DLD1 (cell line): ENCODE measurements at regions not wholly inside any gene's neighbourhood (a gene's known extent, or its start where the extent isn't known, plus 50 kb on each side); places are given as distances from the start of the nearest gene placed in this dataset.
"Not testable (repeated sequence)": the region's sequence is repeated elsewhere in the genome, so short reads cannot be mapped to it uniquely, and the experiment has no call there.

Experiments
- in situ Hi-C: cut with HindIII; loops from 2 replicates; pipeline ENCODE4 v1.10.0; 2017; ENCODE audit warnings: low sequenced_read_pairs

GRCh38 chr17:77629284-77629683, 329.2 kb upstream of the TNRC6C start:
- in situ Hi-C loops, result not testable (repeated sequence)

GRCh38 chr17:77631307-77631706, 327.2 kb upstream of the TNRC6C start:
- in situ Hi-C loops, result no loop called here

GRCh38 chr17:77632619-77633018, 325.9 kb upstream of the TNRC6C start:
- in situ Hi-C loops, result no loop called here

GRCh38 chr17:77634710-77635109, 323.8 kb upstream of the TNRC6C start:
- in situ Hi-C loops, result no loop called here

GRCh38 chr17:77635176-77635575, 323.3 kb upstream of the TNRC6C start:
- in situ Hi-C loops, result no loop called here

GRCh38 chr17:77635785-77636184, 322.7 kb upstream of the TNRC6C start:
- in situ Hi-C loops, result not testable (repeated sequence)

GRCh38 chr17:77636835-77637817, 321.4 kb upstream of the TNRC6C start:
- in situ Hi-C loops, result no loop called here

GRCh38 chr17:77637818-77638575, 320.5 kb upstream of the TNRC6C start:
- in situ Hi-C loops, result no loop called here

GRCh38 chr17:77640252-77640651, 318.3 kb upstream of the TNRC6C start:
- in situ Hi-C loops, result no loop called here

GRCh38 chr17:77640916-77641605, 317.4 kb upstream of the TNRC6C start:
- in situ Hi-C loops, result no loop called here

- in situ Hi-C loops, result no loop called here
Observed at GRCh38 chr17:77641718-77642117, 316.8 kb upstream of the TNRC6C start.

GRCh38 chr17:77644181-77645071, 314.1 kb upstream of the TNRC6C start:
- in situ Hi-C loops, result no loop called here

- in situ Hi-C loops, result no loop called here
Observed at GRCh38 chr17:77645072-77646045, 313.1 kb upstream of the TNRC6C start.

- in situ Hi-C loops, result no loop called here
Observed at GRCh38 chr17:77646046-77646430, 312.5 kb upstream of the TNRC6C start.

- in situ Hi-C loops, result no loop called here
Observed at GRCh38 chr17:77647531-77647930, 311.0 kb upstream of the TNRC6C start.

- in situ Hi-C loops, result no loop called here
Observed at GRCh38 chr17:77649717-77650211, 308.7 kb upstream of the TNRC6C start.

- in situ Hi-C loops, result no loop called here
Observed at GRCh38 chr17:77651988-77652387, 306.5 kb upstream of the TNRC6C start.

- in situ Hi-C loops, result no loop called here
Observed at GRCh38 chr17:77654296-77654695, 304.2 kb upstream of the TNRC6C start.

GRCh38 chr17:77654850-77655249, 303.7 kb upstream of the TNRC6C start:
- in situ Hi-C loops, result no loop called here
